HepG2 (cell line): ENCODE measurements at regions not wholly inside any gene's neighbourhood (a gene's known extent, or its start where the extent isn't known, plus 50 kb on each side); places are given as distances from the start of the nearest gene placed in this dataset.

Experiments
- ATAC-seq: fragments of 200-7000 bp; cut with Tn5 transposase; 3 replicates; pipeline ENCODE4 v1.9.1; 2020; ENCODE audit warnings: mild to moderate bottlenecking, moderate library complexity
- BruUV-seq: library from RNA; stranded (reverse); fragments of 400-500 nt; replicated peaks from 2 replicates; lab custom pipeline; 2021; lab: Mats Ljungman, UMichigan
- CTCF ChIA-PET: fragments of 300-600 bp; formaldehyde crosslinking; extraction: SDS; loops from one replicate; lab custom pipeline; 2021; ENCODE audit warnings: low total read pairs, inconsistent platforms, low intra/inter-chr PET ratio; lab: Yijun Ruan, JAX
- POLR2A ChIA-PET: fragments of 350-600 bp; sonication (Branson Sonifier 250); formaldehyde crosslinking; loops from one replicate; lab custom pipeline; 2020; ENCODE audit warnings: antibody characterized with exemption, inconsistent platforms; lab: Yijun Ruan, JAX
- DNase-seq: peaks from one replicate; pipeline ENCODE4 v3.0.0-alpha.2; 2015; ENCODE audit warnings: low spot score
- FAIRE-seq: peaks from 3 replicates; lab custom pipeline; 2011; peaks lifted over from hg19 to GRCh38; lab: Jason Lieb, UNC
- H2AFZ ChIP-seq: one replicate; pipeline ENCODE4 v1.6.1; 2011; ENCODE audit warnings: low read length, inconsistent platforms
- H3K27ac ChIP-seq: fragments of 300-600 bp; 3 replicates; pipeline ENCODE4 v1.8.0; 2011; ENCODE audit warnings: mixed run types, mild to moderate bottlenecking, mixed read lengths, low read length, inconsistent platforms; ENCODE audit not compliant: insufficient read depth; ENCODE audit errors: extremely low read length
- H3K27me3 ChIP-seq, 2 experiments: fragments of 200-600 bp in 1 of 2; 2 replicates in 1 of 2; 3 replicates in 1 of 2; pipeline versions ENCODE4 v1.6.0 to v1.8.0; 2011; ENCODE audit warnings: low read length in 2 of 2, mild to moderate bottlenecking in 2 of 2, moderate library complexity in 2 of 2, inconsistent platforms in 1 of 2; ENCODE audit not compliant: insufficient read depth in 2 of 2, control insufficient read depth in 1 of 2
- H3K36me3 ChIP-seq, 2 experiments: fragments of 200-600 bp in 1 of 2; replicated peaks in 1 of 2; 2 replicates in 1 of 2; 3 replicates in 1 of 2; pipeline versions ENCODE4 v1.5.1 to v1.8.0; 2011; ENCODE audit warnings: low read length in 2 of 2, inconsistent platforms in 1 of 2; ENCODE audit not compliant: insufficient read depth in 2 of 2, control insufficient read depth in 1 of 2
- H3K4me1 ChIP-seq: 2 replicates; pipeline ENCODE4 v1.5.1; 2012; ENCODE audit warnings: low read length, inconsistent platforms; ENCODE audit not compliant: insufficient read depth
- H3K4me2 ChIP-seq: 2 replicates; pipeline ENCODE4 v1.6.0; 2011; ENCODE audit warnings: low read depth, low read length, inconsistent platforms
- H3K4me3 ChIP-seq, 3 experiments: fragments of 200-600 bp in 1 of 3; sonication (generic), shearing (Covaris generic) in 1 of 3; replicated peaks in 1 of 3; 2 replicates each; pipeline ENCODE4 v1.5.1; 2011 to 2016; ENCODE audit warnings: low read length in 3 of 3, inconsistent platforms in 2 of 3, low read depth in 2 of 3, mild to moderate bottlenecking in 2 of 3, control low read depth in 1 of 3, mixed read lengths in 1 of 3; ENCODE audit not compliant: insufficient read depth in 1 of 3
- H3K79me2 ChIP-seq: one replicate; pipeline ENCODE4 v1.6.1; 2011; ENCODE audit warnings: low read length, inconsistent platforms; ENCODE audit not compliant: insufficient read depth
- H3K9ac ChIP-seq: 2 replicates; pipeline ENCODE4 v1.6.0; 2011; ENCODE audit warnings: mild to moderate bottlenecking, low read depth, low read length, inconsistent platforms; ENCODE audit not compliant: insufficient read depth
- H3K9me3 ChIP-seq: 2 replicates; pipeline ENCODE4 v1.5.1; 2012; ENCODE audit warnings: mild to moderate bottlenecking, low read length
- H4K20me1 ChIP-seq: 2 replicates; pipeline ENCODE4 v1.6.0; 2011; ENCODE audit warnings: inconsistent platforms, mild to moderate bottlenecking, low read length, moderate library complexity; ENCODE audit not compliant: insufficient read depth
- SALL1 ChIP-seq: sonication (generic); formaldehyde crosslinking; IDR thresholded peaks from 2 replicates; pipeline ENCODE4 v1.8.0; 2022; ENCODE audit warnings: mild to moderate bottlenecking, missing genetic modification reagents
- ZKSCAN8 ChIP-seq: IDR thresholded peaks from 2 replicates; pipeline ENCODE4 v1.6.1; 2016; ENCODE audit warnings: borderline replicate concordance, missing genetic modification reagents, missing compliant biosample characterization
- ZNF44 ChIP-seq: sonication (generic); formaldehyde crosslinking; IDR thresholded peaks from 2 replicates; pipeline ENCODE4 v1.5.1; 2020; ENCODE audit warnings: mild to moderate bottlenecking, missing genetic modification reagents
- ZNF780A ChIP-seq: sonication (generic); formaldehyde crosslinking; IDR thresholded peaks from 2 replicates; pipeline ENCODE4 v1.8.0; 2022; ENCODE audit warnings: mild to moderate bottlenecking, missing genetic modification reagents, moderate library complexity
- WGBS: methylation state at CpG from one replicate; pipeline ENCODE4 v1.1.6; 2017; ENCODE audit warnings: low lambda C conversion rate; 5-methylcytosine and 5-hydroxymethylcytosine counted together
- in situ Hi-C: cut with HindIII; loops from 2 replicates; pipeline ENCODE4 v1.10.0; 2017; ENCODE audit warnings: low pct_unique_long_range_greater_than_20kb; ENCODE audit not compliant: extremely low pct_ligation_motif_present
- intact Hi-C: fragments of 100-400 bp; cut with micrococcal nuclease; formaldehyde crosslinking; loops from one replicate; pipeline ENCODE4 v1.10.0; 2022; ENCODE audit not compliant: unreplicated experiment
- TF ChIP-seq, protein P1 (sequence below): sonication (generic); formaldehyde crosslinking; IDR thresholded peaks from 2 replicates; pipeline ENCODE4 v1.4.0; 2020; ENCODE audit warnings: mild to moderate bottlenecking, missing genetic modification reagents, borderline replicate concordance

DNA sequence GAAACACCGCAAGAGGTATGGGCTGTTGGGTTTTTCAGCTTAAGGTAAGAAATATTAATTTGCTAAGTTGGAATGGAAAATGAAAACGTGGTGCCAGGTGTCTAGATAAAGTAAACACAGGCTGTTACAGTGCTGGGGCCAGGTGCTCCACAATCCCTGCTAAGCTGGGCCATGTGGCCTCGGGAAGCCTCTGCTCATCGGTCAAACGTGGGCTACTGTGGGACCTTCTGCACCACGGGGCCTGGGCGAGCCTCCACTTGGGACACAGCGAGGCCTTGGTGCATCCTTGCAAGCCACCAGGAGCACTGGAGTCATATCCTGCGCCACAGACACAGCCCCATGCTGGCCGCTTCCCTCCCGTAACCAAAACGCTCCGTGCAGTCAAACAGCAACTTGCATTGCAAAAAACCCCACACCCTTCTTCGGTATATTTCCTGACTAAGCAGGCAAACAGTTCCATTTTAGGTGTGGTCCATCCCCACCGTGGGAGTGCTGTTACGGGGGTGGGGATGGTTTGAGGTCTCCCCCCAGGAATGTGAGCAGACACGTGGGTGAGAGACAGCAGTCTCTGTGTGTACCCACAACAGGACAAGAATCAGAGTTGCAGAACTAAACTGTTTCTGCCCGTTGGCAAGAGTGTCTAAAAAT lies 96.3 kb upstream of the SOX1 start:
- no TSS peak for BruUV-seq
- POLR2A ChIA-PET: no interaction called here
- TF ChIP-seq SALL1 (no peak), ZKSCAN8 (no peak), ZNF44 (CRISPR knock-in tag) (no peak), ZNF780A (CRISPR knock-in tag) (no peak)
- TF ChIP-seq, protein P1, sequence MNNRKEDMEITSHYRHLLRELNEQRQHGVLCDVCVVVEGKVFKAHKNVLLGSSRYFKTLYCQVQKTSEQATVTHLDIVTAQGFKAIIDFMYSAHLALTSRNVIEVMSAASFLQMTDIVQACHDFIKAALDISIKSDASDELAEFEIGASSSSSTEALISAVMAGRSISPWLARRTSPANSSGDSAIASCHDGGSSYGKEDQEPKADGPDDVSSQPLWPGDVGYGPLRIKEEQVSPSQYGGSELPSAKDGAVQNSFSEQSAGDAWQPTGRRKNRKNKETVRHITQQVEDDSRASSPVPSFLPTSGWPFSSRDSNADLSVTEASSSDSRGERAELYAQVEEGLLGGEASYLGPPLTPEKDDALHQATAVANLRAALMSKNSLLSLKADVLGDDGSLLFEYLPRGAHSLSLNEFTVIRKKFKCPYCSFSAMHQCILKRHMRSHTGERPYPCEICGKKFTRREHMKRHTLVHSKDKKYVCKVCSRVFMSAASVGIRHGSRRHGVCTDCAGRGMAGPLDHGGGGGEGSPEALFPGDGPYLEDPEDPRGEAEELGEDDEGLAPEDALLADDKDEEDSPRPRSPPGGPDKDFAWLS (CRISPR knock-in tag): no peak
- H3K9me3 ChIP-seq: peaks cover 13% of the 10 kb centered on the region; the same call in 1 of the 2 replicates
- intact Hi-C loops: no loop called here
- H3K4me2 ChIP-seq: no peak overlapping the region
- H3K36me3 ChIP-seq: no peaks in the 10 kb centered on the region
- DNase-seq: no peak
- in situ Hi-C loops: no loop called here
- no peaks in the 10 kb centered on the region for H3K4me1 ChIP-seq
- no peaks in the 10 kb centered on the region for H3K79me2 ChIP-seq
- no peak for ATAC-seq
- no peaks in the 10 kb centered on the region for H4K20me1 ChIP-seq
- peaks cover 7 to 65% of the 10 kb centered on the region in 2 experiments for H3K27me3 ChIP-seq
- no peak overlapping the region for H2AFZ ChIP-seq
- H3K27ac ChIP-seq: no peak overlapping the region
- FAIRE-seq: no peak
- CTCF ChIA-PET: no interaction called here
- 7% methylated on average over 7 of the region's 18 CpGs for WGBS
- no peak overlapping the region for H3K4me3 ChIP-seq
- no peak overlapping the region for H3K9ac ChIP-seq
